DOHH2 (cell line): ENCODE measurements at regions not wholly inside any gene's neighbourhood (a gene's known extent, or its start where the extent isn't known, plus 50 kb on each side); places are given as distances from the start of the nearest gene placed in this dataset.

Experiments
- H3F3A ChIP-seq: fragments of 200-600 bp; sonication (generic), shearing (Covaris generic); 2 replicates; pipeline ENCODE4 v1.6.0; 2016; ENCODE audit warnings: antibody characterized with exemption, mild to moderate bottlenecking; ENCODE audit not compliant: control insufficient read depth, insufficient read depth
- H3K27ac ChIP-seq: fragments of 200-600 bp; sonication (generic); 2 replicates; pipeline ENCODE4 v1.5.1; 2014; ENCODE audit warnings: low read depth, mild to moderate bottlenecking, low read length, moderate library complexity
- H3K27me3 ChIP-seq: fragments of 200-600 bp; sonication (generic); 2 replicates; pipeline ENCODE4 v1.6.1; 2014; ENCODE audit warnings: mild to moderate bottlenecking, low read length, mixed read lengths; ENCODE audit not compliant: control insufficient read depth
- H3K36me3 ChIP-seq: fragments of 200-600 bp; sonication (generic); 2 replicates; pipeline ENCODE4 v1.6.1; 2014; ENCODE audit warnings: mild to moderate bottlenecking, low read length, moderate library complexity, mixed read lengths; ENCODE audit not compliant: control insufficient read depth
- H3K4me1 ChIP-seq: fragments of 200-600 bp; sonication (generic); 2 replicates; pipeline ENCODE4 v1.6.1; 2014; ENCODE audit warnings: mild to moderate bottlenecking, low read length, mixed read lengths; ENCODE audit not compliant: control insufficient read depth
- H3K4me2 ChIP-seq: fragments of 200-600 bp; sonication (generic); 2 replicates; pipeline ENCODE4 v1.6.0; 2014; ENCODE audit warnings: mild to moderate bottlenecking, low read length, moderate library complexity
- H3K4me3 ChIP-seq: fragments of 200-600 bp; sonication (generic); 2 replicates; pipeline ENCODE4 v1.5.1; 2014; ENCODE audit warnings: mild to moderate bottlenecking, low read length, mixed read lengths
- H3K79me2 ChIP-seq: fragments of 200-600 bp; sonication (generic); 2 replicates; pipeline ENCODE4 v1.6.1; 2014; ENCODE audit warnings: mild to moderate bottlenecking, low read length, mixed read lengths; ENCODE audit not compliant: control insufficient read depth
- H3K9me2 ChIP-seq: fragments of 200-600 bp; sonication (generic); replicated peaks from 2 replicates; pipeline ENCODE4 v1.6.1; 2014; ENCODE audit warnings: mild to moderate bottlenecking, low read length, mixed read lengths; ENCODE audit not compliant: control insufficient read depth
- H3K9me3 ChIP-seq: fragments of 200-600 bp; sonication (generic); 2 replicates; pipeline ENCODE4 v1.6.1; 2014; ENCODE audit warnings: antibody characterized with exemption, low read length, mixed read lengths; ENCODE audit not compliant: control insufficient read depth, insufficient read depth
- H4K20me1 ChIP-seq: fragments of 200-600 bp; sonication (generic); 2 replicates; pipeline ENCODE4 v1.6.0; 2014; ENCODE audit warnings: low read depth, mild to moderate bottlenecking, antibody characterized with exemption, low read length, moderate library complexity; ENCODE audit not compliant: control insufficient read depth, insufficient read depth
- EZH2phosphoT487 ChIP-seq: fragments of 200-600 bp; sonication (generic); IDR thresholded peaks from 2 replicates; pipeline ENCODE4 v1.6.1; 2017; ENCODE audit warnings: borderline replicate concordance, mild to moderate bottlenecking, antibody characterized with exemption, low read length, moderate library complexity, mixed read lengths
- TF ChIP-seq, protein P1 (sequence below): fragments of 200-600 bp; sonication (generic); IDR thresholded peaks from one replicate; pipeline ENCODE4 v1.5.1; 2014; ENCODE audit warnings: antibody characterized with exemption, mild to moderate bottlenecking, low read depth, low read length; ENCODE audit not compliant: poor library complexity, severe bottlenecking

DNA sequence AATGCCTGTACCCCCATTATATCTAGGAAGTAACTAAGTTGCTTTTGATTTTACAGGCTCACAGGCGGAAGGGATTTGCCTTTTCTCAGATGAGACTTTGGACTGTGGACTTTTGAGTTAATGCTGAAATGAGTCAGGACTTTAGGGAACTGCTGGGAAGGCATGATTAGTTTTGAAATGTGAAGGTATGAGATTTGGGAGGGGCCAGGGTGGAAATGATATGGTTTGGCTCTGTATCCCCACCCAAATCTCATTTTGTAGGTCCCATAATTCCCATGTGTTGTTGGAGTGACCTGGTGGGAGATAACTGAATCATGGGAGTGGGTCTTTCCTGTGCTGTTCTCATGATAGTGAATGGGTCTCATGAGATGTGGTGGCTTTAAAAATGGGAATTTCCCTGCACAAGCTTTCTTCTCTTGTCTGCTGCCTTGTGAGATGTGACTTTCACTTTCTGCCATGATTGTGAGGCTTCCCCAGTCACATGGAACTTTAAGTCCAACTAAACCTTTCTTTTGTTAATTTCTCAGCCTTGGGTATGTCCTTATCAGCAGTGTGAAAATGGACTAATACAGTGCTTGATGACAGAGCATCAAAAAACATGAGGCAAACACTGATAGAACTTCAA, 1119.5 kb downstream of the PLA2G4A start:
- H3K4me2 ChIP-seq, result no peak overlapping the region
- H3F3A ChIP-seq, result no peaks in the 10 kb centered on the region

DNA sequence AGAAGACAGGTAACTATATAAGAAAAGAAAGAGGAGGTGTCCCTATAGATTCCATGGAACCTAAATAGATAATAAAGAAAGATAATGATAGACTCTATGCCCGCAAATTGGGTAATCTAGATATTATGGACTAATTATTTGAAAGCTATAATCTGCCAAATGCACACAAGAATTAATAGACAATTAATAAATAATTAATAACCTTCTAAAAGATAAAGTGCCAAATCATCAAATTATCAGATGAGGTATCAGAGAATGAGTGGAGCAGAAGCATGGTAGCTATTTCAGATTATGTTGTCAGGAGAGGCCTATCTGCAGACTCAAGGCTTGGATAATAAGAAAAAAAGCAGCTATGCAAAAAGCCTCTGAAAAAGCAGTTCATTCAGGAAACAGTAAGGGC, 1120.8 kb downstream of the PLA2G4A start:
- no peaks in the 10 kb centered on the region for H3K9me2 ChIP-seq
- H3K9me3 ChIP-seq, result no peaks in the 10 kb centered on the region; the same call in 1 of the 2 replicates
- no peaks in the 10 kb centered on the region for H3K27me3 ChIP-seq
- H3K4me2 ChIP-seq, result no peak overlapping the region
- H3K79me2 ChIP-seq, result no peaks in the 10 kb centered on the region
- TF ChIP-seq, protein P1, sequence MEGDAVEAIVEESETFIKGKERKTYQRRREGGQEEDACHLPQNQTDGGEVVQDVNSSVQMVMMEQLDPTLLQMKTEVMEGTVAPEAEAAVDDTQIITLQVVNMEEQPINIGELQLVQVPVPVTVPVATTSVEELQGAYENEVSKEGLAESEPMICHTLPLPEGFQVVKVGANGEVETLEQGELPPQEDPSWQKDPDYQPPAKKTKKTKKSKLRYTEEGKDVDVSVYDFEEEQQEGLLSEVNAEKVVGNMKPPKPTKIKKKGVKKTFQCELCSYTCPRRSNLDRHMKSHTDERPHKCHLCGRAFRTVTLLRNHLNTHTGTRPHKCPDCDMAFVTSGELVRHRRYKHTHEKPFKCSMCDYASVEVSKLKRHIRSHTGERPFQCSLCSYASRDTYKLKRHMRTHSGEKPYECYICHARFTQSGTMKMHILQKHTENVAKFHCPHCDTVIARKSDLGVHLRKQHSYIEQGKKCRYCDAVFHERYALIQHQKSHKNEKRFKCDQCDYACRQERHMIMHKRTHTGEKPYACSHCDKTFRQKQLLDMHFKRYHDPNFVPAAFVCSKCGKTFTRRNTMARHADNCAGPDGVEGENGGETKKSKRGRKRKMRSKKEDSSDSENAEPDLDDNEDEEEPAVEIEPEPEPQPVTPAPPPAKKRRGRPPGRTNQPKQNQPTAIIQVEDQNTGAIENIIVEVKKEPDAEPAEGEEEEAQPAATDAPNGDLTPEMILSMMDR, result no peak
- no peak for TF ChIP-seq EZH2phosphoT487
- H3K27ac ChIP-seq, result no peak overlapping the region
- H3K36me3 ChIP-seq, result no peaks in the 10 kb centered on the region
- H3K4me1 ChIP-seq, result no peaks in the 10 kb centered on the region
- H4K20me1 ChIP-seq, result no peaks in the 10 kb centered on the region
- no peak overlapping the region for H3K4me3 ChIP-seq
- no peaks in the 10 kb centered on the region for H3F3A ChIP-seq

More for the DNA sequence above, 1119.5 kb downstream of the PLA2G4A start:
- Histone ChIP-seq H3K79me2 (no peaks in the 10 kb centered on the region), H3K27ac (no peak overlapping the region), H3K9me3 (no peaks in the 10 kb centered on the region; the same call in 1 of the 2 replicates), H3K36me3 (no peaks in the 10 kb centered on the region), H3K4me1 (no peaks in the 10 kb centered on the region), H3K4me3 (no peak overlapping the region), H3K27me3 (no peaks in the 10 kb centered on the region), H4K20me1 (no peaks in the 10 kb centered on the region), H3K9me2 (no peaks in the 10 kb centered on the region)
- TF ChIP-seq, protein P1, result no peak
- no peak for TF ChIP-seq EZH2phosphoT487

DNA sequence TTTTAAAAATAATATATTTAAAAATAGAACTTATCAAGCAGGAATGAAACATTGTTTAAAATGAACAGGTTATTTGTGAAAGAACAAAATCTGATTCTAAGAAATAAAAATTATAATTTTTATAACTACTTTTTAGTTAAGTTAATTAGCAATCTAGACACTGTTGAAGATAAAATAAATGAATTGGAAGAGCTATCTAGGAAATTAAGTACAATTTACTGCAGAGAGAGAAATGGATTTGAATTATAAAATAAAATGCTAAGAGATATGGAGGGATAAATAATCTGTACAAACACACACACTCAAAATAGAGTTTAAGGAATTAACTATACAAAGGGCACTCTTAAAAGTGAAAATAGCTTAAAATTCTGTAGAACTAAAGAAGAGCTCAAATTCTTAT, 1123.1 kb downstream of the PLA2G4A start:
- Histone ChIP-seq H4K20me1 (no peaks in the 10 kb centered on the region), H3F3A (no peaks in the 10 kb centered on the region), H3K27ac (no peak overlapping the region), H3K27me3 (no peaks in the 10 kb centered on the region), H3K79me2 (no peaks in the 10 kb centered on the region), H3K9me2 (no peaks in the 10 kb centered on the region), H3K9me3 (no peaks in the 10 kb centered on the region; the same call in 1 of the 2 replicates), H3K4me1 (no peaks in the 10 kb centered on the region), H3K4me3 (no peak overlapping the region), H3K4me2 (no peak overlapping the region), H3K36me3 (no peaks in the 10 kb centered on the region)
- no peak for TF ChIP-seq EZH2phosphoT487
- TF ChIP-seq, protein P1, result no peak
